Gastroesophageal sphincter (tissue), 3 donors: ENCODE measurements at regions not wholly inside any gene's neighbourhood (a gene's known extent, or its start where the extent isn't known, plus 50 kb on each side); places are given as distances from the start of the nearest gene placed in this dataset.

Experiments used
- CTCF ChIP-seq, 4 experiments: fragments of 200-600 bp in 2 of 4; fragments of 450-650 bp in 2 of 4; sonication (generic) in 1 of 4; IDR thresholded peaks; one replicate each; pipeline ENCODE4 v1.5.1; 2017 to 2019; ENCODE audit warnings: antibody characterized with exemption in 4 of 4, mild to moderate bottlenecking in 2 of 4, moderate library complexity in 2 of 4
- EP300 ChIP-seq: sonication (generic); formaldehyde crosslinking; IDR thresholded peaks from one replicate; pipeline ENCODE4 v1.6.1; 2017; ENCODE audit warnings: antibody characterized with exemption, mild to moderate bottlenecking
- POLR2A ChIP-seq, 2 donors: fragments of 450-650 bp; IDR thresholded peaks; one replicate each; pipeline ENCODE4 v1.6.1; 2017; ENCODE audit warnings: antibody characterized with exemption in 2 of 2, mild to moderate bottlenecking in 2 of 2, moderate library complexity in 1 of 2
- POLR2AphosphoS5 ChIP-seq: sonication (generic); formaldehyde crosslinking; IDR thresholded peaks from one replicate; pipeline ENCODE4 v1.6.1; 2017; ENCODE audit warnings: antibody characterized with exemption

DNA sequence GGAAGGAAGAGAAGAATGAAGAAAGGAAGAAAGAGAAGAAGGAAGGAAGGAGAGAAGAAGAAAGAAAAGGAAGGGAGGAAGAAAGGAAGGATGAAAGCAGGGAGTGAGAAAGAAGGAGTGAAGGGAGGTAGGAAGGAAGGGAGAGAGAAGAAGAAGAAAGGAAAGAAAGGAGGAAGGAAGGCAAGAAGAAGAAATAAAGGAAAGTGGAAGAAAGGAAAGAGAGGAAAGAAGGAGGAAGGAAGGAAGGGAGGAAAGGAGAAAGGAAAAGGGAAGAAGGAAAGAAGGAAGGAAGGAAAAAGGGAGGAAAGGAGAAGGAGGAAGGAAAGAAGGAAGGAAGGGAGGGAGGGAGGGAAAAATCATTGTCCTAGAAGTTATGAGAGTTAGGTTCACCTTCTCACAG is 696.6 kb upstream of the TMEM132C start:
- TF ChIP-seq EP300 (no peak), CTCF (IDR thresholded peaks at IDR 0.05) (no peak), POLR2A (IDR thresholded peaks at IDR 0.05) (no peak), POLR2AphosphoS5 (no peak)
